ENCODE measurements at regions not wholly inside any gene's neighbourhood (a gene's known extent, or its start where the extent isn't known, plus 50 kb on each side); places are given as distances from the start of the nearest gene placed in this dataset.

GRCh38 chr3:96201463-96201862, 612.9 kb upstream of the EPHA6 start:
- TF ChIP-seq POLR2A (IDR thresholded peaks at IDR 0.05) (no peak), CTCF (IDR thresholded peaks at IDR 0.05) (no peak)
- WGBS, 4 donors: 80 to 92% (median 89%) methylated on average over 6 of the region's 6 CpGs
- Histone ChIP-seq H3K4me3 (no peak overlapping the region), H3K4me1 (no peaks in the 10 kb centered on the region), H3K27ac (no peak overlapping the region), H3K9me3 (peaks cover 0 to 21% (median 5%) of the 10 kb centered on the region in 12 donors), H3K27me3 (no peaks in the 10 kb centered on the region), H3K36me3 (no peaks in the 10 kb centered on the region)
- peak in 1 of 5 donors; percentile 20 for DNase-seq
- ATAC-seq: no peak
- intact Hi-C loops (cut with DNase I): loop anchor here in 1 of 10 donors (10.0 kb wide), 1 partner anchor 47 kb away; no protein-coding TSS in a partner anchor

GRCh38 chr3:96202181-96202580, 612.2 kb upstream of the EPHA6 start:
- DNase-seq (no peak), ATAC-seq (no peak)
- intact Hi-C loops (cut with DNase I): loop anchor here in 1 of 10 donors (10.0 kb wide), 1 partner anchor 47 kb away; no protein-coding TSS in a partner anchor
- no peak for TF ChIP-seq POLR2A (IDR thresholded peaks at IDR 0.05)
- TF ChIP-seq CTCF (IDR thresholded peaks at IDR 0.05): no peak
- Histone ChIP-seq H3K4me1 (no peaks in the 10 kb centered on the region), H3K9me3 (peaks cover 0 to 21% (median 5%) of the 10 kb centered on the region in 12 donors), H3K27me3 (no peaks in the 10 kb centered on the region), H3K27ac (no peak overlapping the region), H3K4me3 (no peak overlapping the region), H3K36me3 (no peaks in the 10 kb centered on the region)
- WGBS, 4 donors: 94 to 100% (median 96%) methylated on average over 1 of the region's 1 CpG

- no peak for ATAC-seq
- Histone ChIP-seq H3K36me3 (no peaks in the 10 kb centered on the region), H3K9me3 (peaks cover 0 to 34% (median 2%) of the 10 kb centered on the region in 12 donors), H3K27ac (no peak overlapping the region), H3K4me3 (no peak overlapping the region), H3K4me1 (no peaks in the 10 kb centered on the region), H3K27me3 (no peaks in the 10 kb centered on the region)
- DNase-seq: no peak
- TF ChIP-seq CTCF (IDR thresholded peaks at IDR 0.05) (no peak), POLR2A (IDR thresholded peaks at IDR 0.05) (no peak)
- 82 to 94% (median 88%) methylated on average over 1 of the region's 1 CpG for WGBS, 4 donors
- intact Hi-C loops (cut with DNase I): loop anchor here in 1 of 10 donors (10.0 kb wide), 1 partner anchor 55 kb away; no protein-coding TSS in a partner anchor
These were observed 604.7 kb upstream of the EPHA6 start for GRCh38 chr3:96209699-96210098.

GRCh38 chr3:96213393-96213792, 601.0 kb upstream of the EPHA6 start:
- WGBS, 4 donors: 88 to 98% (median 91%) methylated on average over 3 of the region's 3 CpGs
- Histone ChIP-seq H3K27ac (no peak overlapping the region), H3K36me3 (no peaks in the 10 kb centered on the region), H3K4me1 (no peaks in the 10 kb centered on the region), H3K9me3 (peaks cover 0 to 27% (median 2%) of the 10 kb centered on the region in 12 donors), H3K27me3 (no peaks in the 10 kb centered on the region), H3K4me3 (no peak overlapping the region)
- TF ChIP-seq CTCF (IDR thresholded peaks at IDR 0.05) (no peak), POLR2A (IDR thresholded peaks at IDR 0.05) (no peak)
- DNase-seq: no peak
- no peak for ATAC-seq
- intact Hi-C loops (cut with DNase I): no loop called here
